ENCODE measurements at regions not wholly inside any gene's neighbourhood (a gene's known extent, or its start where the extent isn't known, plus 50 kb on each side); places are given as distances from the start of the nearest gene placed in this dataset.
A peak's percentile ranks its signal among the peaks of the same experiment; 100 is the strongest.

GRCh38 chr3:150215616-150216015 lies 192.5 kb upstream of the TSC22D2 start:
- no peak for DNase-seq

- DNase-seq, result no peak
Measured at GRCh38 chr3:150213577-150213976, 194.5 kb upstream of the TSC22D2 start.

GRCh38 chr3:150210461-150211110 lies 197.5 kb upstream of the TSC22D2 start:
- no peak for DNase-seq

GRCh38 chr3:150203273-150203672 lies 204.8 kb upstream of the TSC22D2 start:
- DNase-seq, result no peak

GRCh38 chr3:150202711-150203110 lies 205.4 kb upstream of the TSC22D2 start:
- no peak for DNase-seq

- DNase-seq, result no peak
Measured at GRCh38 chr3:150194957-150195356, 213.1 kb upstream of the TSC22D2 start.

- no peak for DNase-seq
Measured at GRCh38 chr3:150194513-150194912, 213.6 kb upstream of the TSC22D2 start.

- DNase-seq, result no peak
Measured at GRCh38 chr3:150184426-150185071, 213.9 kb upstream of the PFN2 start.

- peak; percentile 44 for DNase-seq
Measured at GRCh38 chr3:150183678-150184425, 213.2 kb upstream of the PFN2 start.

GRCh38 chr3:150180334-150180733 lies 209.6 kb upstream of the PFN2 start:
- no peak for DNase-seq

- DNase-seq, result no peak
Measured at GRCh38 chr3:150179330-150179729, 208.6 kb upstream of the PFN2 start.

- DNase-seq, result no peak
Measured at GRCh38 chr3:150177673-150178381, 207.1 kb upstream of the PFN2 start.

GRCh38 chr3:150174179-150174578 lies 203.5 kb upstream of the PFN2 start:
- no peak for DNase-seq

GRCh38 chr3:150172356-150172755 lies 201.7 kb upstream of the PFN2 start:
- DNase-seq, result no peak

- no peak for DNase-seq
Measured at GRCh38 chr3:150170852-150171520, 200.3 kb upstream of the PFN2 start.

- DNase-seq, result no peak
Measured at GRCh38 chr3:150169330-150169940, 198.7 kb upstream of the PFN2 start.

GRCh38 chr3:150168698-150169097 lies 198.0 kb upstream of the PFN2 start:
- no peak for DNase-seq

GRCh38 chr3:150165396-150166094 lies 194.8 kb upstream of the PFN2 start:
- DNase-seq, result no peak

- DNase-seq, result no peak
Measured at GRCh38 chr3:150161011-150161410, 190.3 kb upstream of the PFN2 start.

GRCh38 chr3:150158943-150159625 lies 188.4 kb upstream of the PFN2 start:
- DNase-seq, result no peak

GRCh38 chr3:150152567-150152966 lies 181.9 kb upstream of the PFN2 start:
- no peak for DNase-seq

All from CD4-positive, alpha-beta T cell treated with Interleukin-21 for 1 hour (primary cell).